Mammary epithelial cell (primary cell): ENCODE measurements at regions not wholly inside any gene's neighbourhood (a gene's known extent, or its start where the extent isn't known, plus 50 kb on each side); places are given as distances from the start of the nearest gene placed in this dataset.

Experiments used
- EZH2 ChIP-seq: IDR thresholded peaks from 2 replicates; pipeline ENCODE4 v1.6.1; 2012; ENCODE audit warnings: low read length, inconsistent platforms, borderline replicate concordance
- TF ChIP-seq, protein P1 (sequence below), 2 donors: IDR thresholded peaks in 1 of 2; conservative IDR thresholded peaks in 1 of 2; 2 replicates each; pipeline ENCODE4 v1.5.1; 2011 to 2012; ENCODE audit warnings: inconsistent platforms in 2 of 2, low read length in 2 of 2, mild to moderate bottlenecking in 2 of 2, control low read depth in 1 of 2, low read depth in 1 of 2; ENCODE audit not compliant: insufficient read depth in 1 of 2; ENCODE audit errors: extremely low read depth in 1 of 2

DNA sequence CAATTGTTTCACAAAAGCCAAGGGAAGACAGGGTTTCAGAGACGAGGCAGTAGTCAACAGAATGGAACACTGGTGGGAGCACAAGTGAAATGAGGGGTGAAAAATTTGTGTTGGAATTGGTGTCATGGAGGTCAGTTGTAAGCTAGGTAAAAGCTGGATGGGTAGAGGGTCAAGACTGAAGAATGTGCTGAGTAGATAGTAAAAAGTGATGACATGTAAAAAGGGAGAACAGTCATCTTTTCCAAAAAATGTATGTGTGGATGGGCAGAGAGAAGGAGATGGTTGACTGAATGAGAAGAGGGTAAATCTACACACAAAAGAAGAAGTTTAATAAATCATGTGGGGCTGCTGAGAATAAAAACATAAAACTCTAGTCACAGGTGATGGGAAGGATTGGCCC is 92.7 kb upstream of the COL3A1 start:
- TF ChIP-seq, protein P1, sequence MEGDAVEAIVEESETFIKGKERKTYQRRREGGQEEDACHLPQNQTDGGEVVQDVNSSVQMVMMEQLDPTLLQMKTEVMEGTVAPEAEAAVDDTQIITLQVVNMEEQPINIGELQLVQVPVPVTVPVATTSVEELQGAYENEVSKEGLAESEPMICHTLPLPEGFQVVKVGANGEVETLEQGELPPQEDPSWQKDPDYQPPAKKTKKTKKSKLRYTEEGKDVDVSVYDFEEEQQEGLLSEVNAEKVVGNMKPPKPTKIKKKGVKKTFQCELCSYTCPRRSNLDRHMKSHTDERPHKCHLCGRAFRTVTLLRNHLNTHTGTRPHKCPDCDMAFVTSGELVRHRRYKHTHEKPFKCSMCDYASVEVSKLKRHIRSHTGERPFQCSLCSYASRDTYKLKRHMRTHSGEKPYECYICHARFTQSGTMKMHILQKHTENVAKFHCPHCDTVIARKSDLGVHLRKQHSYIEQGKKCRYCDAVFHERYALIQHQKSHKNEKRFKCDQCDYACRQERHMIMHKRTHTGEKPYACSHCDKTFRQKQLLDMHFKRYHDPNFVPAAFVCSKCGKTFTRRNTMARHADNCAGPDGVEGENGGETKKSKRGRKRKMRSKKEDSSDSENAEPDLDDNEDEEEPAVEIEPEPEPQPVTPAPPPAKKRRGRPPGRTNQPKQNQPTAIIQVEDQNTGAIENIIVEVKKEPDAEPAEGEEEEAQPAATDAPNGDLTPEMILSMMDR (conservative IDR thresholded peaks at IDR 0.05 in 1 of 2, IDR thresholded peaks at IDR 0.05 in 1 of 2; ENCODE audit: extremely low read depth in 1 of 2, insufficient read depth in 1 of 2, low read depth in 1 of 2, low read length in 2 of 2), result no peak
- TF ChIP-seq EZH2, result no peak
